Body of pancreas (tissue), 4 donors: ENCODE measurements at regions not wholly inside any gene's neighbourhood (a gene's known extent, or its start where the extent isn't known, plus 50 kb on each side); places are given as distances from the start of the nearest gene placed in this dataset.

Experiments used
- ATAC-seq: fragments of 150-250 bp; one replicate; pipeline ENCODE4 v1.9.1; 2016
- DNase-seq, 4 donors: peaks; one replicate each; pipeline ENCODE4 v3.0.0-alpha.2; 2019
- H3K27ac ChIP-seq, 4 donors: fragments of 200-600 bp; sonication (generic); 1 replicate in 3 of 4; 2 replicates in 1 of 4; pipeline versions ENCODE4 v1.5.1 to v1.6.1; 2016 to 2019; ENCODE audit warnings: mild to moderate bottlenecking in 1 of 4, mixed read lengths in 1 of 4, moderate library complexity in 1 of 4
- H3K27me3 ChIP-seq, 2 donors: fragments of 200-600 bp; sonication (generic); one replicate each; pipeline ENCODE4 v1.6.0; 2016; ENCODE audit warnings: mild to moderate bottlenecking in 1 of 2
- H3K36me3 ChIP-seq, 2 donors: fragments of 200-600 bp; sonication (generic); replicated peaks in 1 of 2; 2 replicates each; pipeline ENCODE4 v1.5.1; 2016; ENCODE audit warnings: low read depth in 2 of 2; ENCODE audit not compliant: insufficient read depth in 1 of 2
- H3K4me1 ChIP-seq: fragments of 200-600 bp; sonication (generic); one replicate; pipeline ENCODE4 v1.6.0; 2016
- H3K4me3 ChIP-seq, 2 donors: fragments of 200-600 bp; sonication (generic); 1 replicate in 1 of 2; 2 replicates in 1 of 2; pipeline ENCODE4 v1.5.1; 2016 to 2019
- H3K9me3 ChIP-seq, 3 donors: fragments of 200-600 bp; sonication (generic); 1 replicate in 2 of 3; 2 replicates in 1 of 3; pipeline ENCODE4 v1.5.1; 2016
- POLR2A ChIP-seq, 3 donors: fragments of 450-650 bp; IDR thresholded peaks; one replicate each; pipeline ENCODE4 v1.6.1; 2016; ENCODE audit warnings: antibody characterized with exemption in 3 of 3, mild to moderate bottlenecking in 2 of 3
- WGBS, 2 donors: methylation state at CpG; one replicate each; pipeline ENCODE4 v1.1.5; 2017; 5-methylcytosine and 5-hydroxymethylcytosine counted together
- intact Hi-C: fragments of 100-400 bp; cut with DNase I; formaldehyde crosslinking; loops from one replicate; pipeline ENCODE4 v1.15.1; 2023
- TF ChIP-seq, protein P1 (sequence below), 7 experiments: fragments of 450-650 bp in 4 of 7; fragments of 200-600 bp in 3 of 7; sonication (generic) in 3 of 7; IDR thresholded peaks; one replicate each; pipeline ENCODE4 v1.5.1; 2016 to 2019; ENCODE audit warnings: antibody characterized with exemption in 7 of 7

DNA sequence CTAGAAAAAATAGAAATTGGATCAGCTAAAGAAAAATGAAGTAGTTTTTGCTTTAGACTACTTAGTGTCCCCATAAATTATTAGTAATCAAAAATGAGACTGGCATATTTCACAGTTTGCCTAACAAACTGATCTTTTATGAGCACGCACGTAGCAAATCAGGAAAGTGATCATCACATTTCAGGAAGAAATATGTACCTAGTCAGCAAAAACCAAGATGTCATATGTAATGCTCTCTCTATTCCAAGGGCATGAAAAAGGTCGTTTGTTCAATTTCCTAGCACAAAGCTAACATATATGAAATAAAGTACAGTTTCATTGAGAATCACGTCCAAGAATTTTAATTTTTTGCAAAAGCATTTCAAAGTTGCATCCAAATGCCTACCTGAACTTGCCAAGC is 600.4 kb upstream of the CHAC2 start:
- ATAC-seq (no peak), DNase-seq (no peak)
- Histone ChIP-seq H3K27me3 (no peaks in the 10 kb centered on the region), H3K36me3 (no peaks in the 10 kb centered on the region), H3K4me1 (no peaks in the 10 kb centered on the region), H3K27ac (no peak overlapping the region), H3K4me3 (no peak overlapping the region), H3K9me3 (no peaks in the 10 kb centered on the region)
- no peak for TF ChIP-seq POLR2A (IDR thresholded peaks at IDR 0.05)
- TF ChIP-seq, protein P1, sequence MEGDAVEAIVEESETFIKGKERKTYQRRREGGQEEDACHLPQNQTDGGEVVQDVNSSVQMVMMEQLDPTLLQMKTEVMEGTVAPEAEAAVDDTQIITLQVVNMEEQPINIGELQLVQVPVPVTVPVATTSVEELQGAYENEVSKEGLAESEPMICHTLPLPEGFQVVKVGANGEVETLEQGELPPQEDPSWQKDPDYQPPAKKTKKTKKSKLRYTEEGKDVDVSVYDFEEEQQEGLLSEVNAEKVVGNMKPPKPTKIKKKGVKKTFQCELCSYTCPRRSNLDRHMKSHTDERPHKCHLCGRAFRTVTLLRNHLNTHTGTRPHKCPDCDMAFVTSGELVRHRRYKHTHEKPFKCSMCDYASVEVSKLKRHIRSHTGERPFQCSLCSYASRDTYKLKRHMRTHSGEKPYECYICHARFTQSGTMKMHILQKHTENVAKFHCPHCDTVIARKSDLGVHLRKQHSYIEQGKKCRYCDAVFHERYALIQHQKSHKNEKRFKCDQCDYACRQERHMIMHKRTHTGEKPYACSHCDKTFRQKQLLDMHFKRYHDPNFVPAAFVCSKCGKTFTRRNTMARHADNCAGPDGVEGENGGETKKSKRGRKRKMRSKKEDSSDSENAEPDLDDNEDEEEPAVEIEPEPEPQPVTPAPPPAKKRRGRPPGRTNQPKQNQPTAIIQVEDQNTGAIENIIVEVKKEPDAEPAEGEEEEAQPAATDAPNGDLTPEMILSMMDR (IDR thresholded peaks at IDR 0.05), result no peak
- intact Hi-C loops, result no loop called here
- 77 to 85% methylated on average over 4 of the region's 4 CpGs for whole genome bisulfite sequencing, 2 donors

DNA sequence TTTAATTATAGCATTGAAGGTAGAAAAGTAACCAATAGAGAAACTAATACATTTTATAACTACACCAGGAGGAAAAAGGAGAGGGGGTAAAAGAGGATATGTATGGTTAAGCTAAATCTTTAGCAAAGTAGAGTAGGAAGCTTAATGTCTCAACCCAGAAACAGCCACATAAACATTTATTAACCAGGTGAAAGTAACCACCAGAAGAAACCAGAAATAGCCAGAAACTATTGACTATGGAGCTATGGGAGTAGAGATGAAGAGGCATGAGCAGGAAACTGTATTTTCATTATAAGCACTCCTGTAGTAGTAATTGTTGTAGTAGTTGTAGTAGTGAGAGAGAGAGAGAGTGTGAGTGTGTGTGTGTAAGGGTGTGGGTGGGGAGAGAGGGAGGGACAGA is 617.5 kb upstream of the CHAC2 start:
- TF ChIP-seq POLR2A (IDR thresholded peaks at IDR 0.05), result no peak
- TF ChIP-seq, protein P1 (IDR thresholded peaks at IDR 0.05), result no peak
- DNase-seq, result no peak
- no peaks in the 10 kb centered on the region for H3K36me3 ChIP-seq
- intact Hi-C loops, result no loop called here
- no peaks in the 10 kb centered on the region for H3K9me3 ChIP-seq
- H3K27ac ChIP-seq, result no peak overlapping the region
- no peaks in the 10 kb centered on the region for H3K4me1 ChIP-seq
- H3K27me3 ChIP-seq, result no peaks in the 10 kb centered on the region
- H3K4me3 ChIP-seq, result no peak overlapping the region
- no peak for ATAC-seq

DNA sequence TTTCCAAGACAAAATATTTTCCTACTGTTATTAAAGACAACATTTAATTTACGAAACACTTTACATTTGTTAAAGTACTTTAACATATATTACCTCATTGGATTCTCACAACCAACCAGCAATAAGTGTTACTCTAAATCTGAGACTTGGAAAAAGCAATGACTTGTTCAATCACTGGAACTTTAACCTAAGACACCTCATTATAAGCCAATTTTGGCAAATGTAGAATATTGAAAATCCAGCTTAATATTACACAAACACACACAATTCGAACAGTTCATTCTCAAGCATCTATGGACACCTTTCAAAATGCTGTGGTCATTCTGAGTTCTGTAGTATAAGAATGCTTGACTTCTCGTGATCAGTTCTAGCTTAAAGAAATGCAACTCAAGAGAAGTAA is 619.4 kb upstream of the CHAC2 start:
- WGBS, 2 donors, result 31 to 32% methylated on average over 3 of the region's 3 CpGs
- no peaks in the 10 kb centered on the region for H3K9me3 ChIP-seq
- no peak overlapping the region for H3K4me3 ChIP-seq
- H3K36me3 ChIP-seq, result no peaks in the 10 kb centered on the region
- H3K27me3 ChIP-seq, result no peaks in the 10 kb centered on the region
- H3K4me1 ChIP-seq, result no peaks in the 10 kb centered on the region
- ATAC-seq (no peak), DNase-seq (no peak)
- no peak overlapping the region for H3K27ac ChIP-seq
- TF ChIP-seq, protein P1 (IDR thresholded peaks at IDR 0.05), result no peak
- TF ChIP-seq POLR2A (IDR thresholded peaks at IDR 0.05), result no peak
- intact Hi-C loops, result no loop called here

DNA sequence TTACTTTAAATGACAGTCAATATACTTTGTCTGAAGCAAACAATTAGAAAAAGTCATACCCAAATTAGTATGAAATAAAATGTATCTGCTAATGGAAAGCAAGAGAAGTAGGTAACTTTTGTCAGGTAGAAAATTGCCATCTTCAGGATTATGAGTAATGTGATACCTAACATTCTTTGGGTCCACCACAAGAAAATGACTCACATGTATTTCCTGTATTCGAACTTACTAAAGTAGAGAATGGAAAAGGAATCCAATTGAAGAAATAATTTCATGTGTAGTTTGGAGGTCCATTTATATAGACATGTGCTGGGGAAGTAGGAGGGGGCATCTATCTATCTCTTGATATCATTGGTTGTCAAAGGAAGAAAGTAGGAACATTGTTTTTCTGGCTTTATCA is 636.2 kb upstream of the CHAC2 start:
- ATAC-seq (no peak), DNase-seq (no peak)
- Histone ChIP-seq H3K27me3 (no peaks in the 10 kb centered on the region), H3K36me3 (no peaks in the 10 kb centered on the region), H3K27ac (no peak overlapping the region), H3K4me3 (no peak overlapping the region), H3K4me1 (no peaks in the 10 kb centered on the region), H3K9me3 (no peaks in the 10 kb centered on the region)
- TF ChIP-seq, protein P1 (IDR thresholded peaks at IDR 0.05), result no peak
- no peak for TF ChIP-seq POLR2A (IDR thresholded peaks at IDR 0.05)
- 84 to 86% methylated on average over 1 of the region's 1 CpG for WGBS, 2 donors
- intact Hi-C loops, result no loop called here

DNA sequence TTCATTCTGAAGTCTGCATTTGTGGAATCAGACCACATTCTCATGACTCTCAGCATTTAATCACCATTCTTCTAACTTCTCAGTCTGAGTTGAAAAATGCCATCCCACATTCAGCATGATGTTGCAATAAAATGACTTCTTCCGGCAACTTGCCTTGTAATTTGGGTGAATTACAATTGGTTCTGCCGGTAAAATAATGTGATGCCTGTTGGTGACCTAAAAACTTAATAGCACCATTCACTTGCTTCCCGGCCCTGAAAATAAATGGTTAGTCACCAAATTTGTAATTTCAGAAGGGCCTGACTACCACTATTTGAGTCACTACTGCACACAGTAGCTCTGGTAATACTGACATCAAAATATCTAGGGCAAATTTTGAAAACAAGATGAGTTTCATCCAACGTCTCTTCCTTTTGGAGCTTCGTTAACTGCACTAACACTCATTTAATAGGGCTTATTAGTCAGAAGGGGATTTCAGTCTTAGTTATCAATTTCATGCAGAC is 637.1 kb upstream of the CHAC2 start:
- H3K4me1 ChIP-seq, result no peaks in the 10 kb centered on the region
- WGBS, 2 donors, result 84 to 89% methylated on average over 5 of the region's 5 CpGs
- no peaks in the 10 kb centered on the region for H3K9me3 ChIP-seq
- no peak for DNase-seq
- H3K36me3 ChIP-seq, result no peaks in the 10 kb centered on the region
- no peaks in the 10 kb centered on the region for H3K27me3 ChIP-seq
- ATAC-seq, result no peak
- intact Hi-C loops, result no loop called here
- TF ChIP-seq, protein P1 (IDR thresholded peaks at IDR 0.05), result no peak
- TF ChIP-seq POLR2A (IDR thresholded peaks at IDR 0.05), result no peak
- H3K4me3 ChIP-seq, result no peak overlapping the region
- no peak overlapping the region for H3K27ac ChIP-seq
